HG03039 (cell line): ENCODE measurements at regions not wholly inside any gene's neighbourhood (a gene's known extent, or its start where the extent isn't known, plus 50 kb on each side); places are given as distances from the start of the nearest gene placed in this dataset.

Experiments
- ATAC-seq: cut with Tn5 transposase; IDR thresholded peaks from one replicate; pipeline ENCODE4 v1.9.1; 2021; ENCODE audit warnings: mild to moderate bottlenecking, moderate library complexity; ENCODE audit not compliant: unreplicated experiment

- ATAC-seq, result no peak
Observed at GRCh38 chr17:77001487-77001886, 133.3 kb downstream of the MGAT5B start.

GRCh38 chr17:77002103-77003045, 134.2 kb downstream of the MGAT5B start:
- ATAC-seq, result no peak

- ATAC-seq, result no peak
Observed at GRCh38 chr17:77003699-77004098, 135.5 kb downstream of the MGAT5B start.

GRCh38 chr17:77006971-77007649, 133.7 kb upstream of the SEC14L1 start:
- ATAC-seq, result no peak

- no peak for ATAC-seq
Observed at GRCh38 chr17:77009877-77010276, 130.9 kb upstream of the SEC14L1 start.

- no peak for ATAC-seq
Observed at GRCh38 chr17:77010667-77011066, 130.1 kb upstream of the SEC14L1 start.

- ATAC-seq, result no peak
Observed at GRCh38 chr17:77011173-77012011, 129.4 kb upstream of the SEC14L1 start.

- ATAC-seq, result no peak
Observed at GRCh38 chr17:77018504-77018903, 122.3 kb upstream of the SEC14L1 start.

GRCh38 chr17:77019893-77020379, 120.8 kb upstream of the SEC14L1 start:
- no peak for ATAC-seq

- no peak for ATAC-seq
Observed at GRCh38 chr17:77020973-77021372, 119.8 kb upstream of the SEC14L1 start.

GRCh38 chr17:77022766-77023165, 118.0 kb upstream of the SEC14L1 start:
- no peak for ATAC-seq

GRCh38 chr17:77025781-77026180, 115.0 kb upstream of the SEC14L1 start:
- ATAC-seq, result no peak

- ATAC-seq, result no peak
Observed at GRCh38 chr17:77027271-77027889, 113.4 kb upstream of the SEC14L1 start.

GRCh38 chr17:77028900-77029299, 111.9 kb upstream of the SEC14L1 start:
- ATAC-seq, result no peak

GRCh38 chr17:77032929-77033328, 107.8 kb upstream of the SEC14L1 start:
- no peak for ATAC-seq

GRCh38 chr17:77033892-77034404, 106.8 kb upstream of the SEC14L1 start:
- no peak for ATAC-seq

GRCh38 chr17:77034677-77035424, 105.9 kb upstream of the SEC14L1 start:
- no peak for ATAC-seq

GRCh38 chr17:77035526-77035925, 105.2 kb upstream of the SEC14L1 start:
- ATAC-seq, result no peak

GRCh38 chr17:77036136-77036840, 104.5 kb upstream of the SEC14L1 start:
- ATAC-seq, result no peak
